ENCODE measurements at regions not wholly inside any gene's neighbourhood (a gene's known extent, or its start where the extent isn't known, plus 50 kb on each side); places are given as distances from the start of the nearest gene placed in this dataset.

GRCh38 chr10:44153918-44154670, 230.8 kb downstream of the CXCL12 start:
- H3K4me3 Mint-ChIP-seq, result no peak overlapping the region
- ChIA-PET CTCF (no interaction called here), POLR2A (no interaction called here)
- Histone ChIP-seq H3K4me1 (ENCODE audit: insufficient read depth, low read length) (no peaks in the 10 kb centered on the region), H3K9me3 (ENCODE audit: control insufficient read depth in 1 of 2, insufficient read depth in 1 of 2, low read length in 2 of 2) (peaks cover 0 to 13% of the 10 kb centered on the region in 2 experiments), H3K36me3 (ENCODE audit: insufficient read depth, low read length) (no peaks in the 10 kb centered on the region), H3K27me3 (ENCODE audit: control insufficient read depth in 1 of 2, insufficient read depth in 2 of 2, low read length in 2 of 2) (peaks cover 0 to 2% of the 10 kb centered on the region in 2 experiments), H3K4me3 (ENCODE audit: low read length) (no peak overlapping the region), H3K27ac (ENCODE audit: low read depth in 1 of 2, low read length in 2 of 2) (no peak overlapping the region)
- ATAC-seq (ENCODE audit: poor library complexity), result no peak
- intact Hi-C loops (cut with DNase I, micrococcal nuclease), result no loop called here
- DNase-seq, result no peak
- H3K27me3 Mint-ChIP-seq, result peaks cover 19% of the 10 kb centered on the region
- peaks cover 11% of the 10 kb centered on the region for H3K9me3 Mint-ChIP-seq
- no peaks in the 10 kb centered on the region for H3K4me1 Mint-ChIP-seq (ENCODE audit: low read depth)
- H3K27ac Mint-ChIP-seq, result no peak overlapping the region
- no peaks in the 10 kb centered on the region for H3K36me3 Mint-ChIP-seq (ENCODE audit: low read depth)
- TF ChIP-seq, protein P1, sequence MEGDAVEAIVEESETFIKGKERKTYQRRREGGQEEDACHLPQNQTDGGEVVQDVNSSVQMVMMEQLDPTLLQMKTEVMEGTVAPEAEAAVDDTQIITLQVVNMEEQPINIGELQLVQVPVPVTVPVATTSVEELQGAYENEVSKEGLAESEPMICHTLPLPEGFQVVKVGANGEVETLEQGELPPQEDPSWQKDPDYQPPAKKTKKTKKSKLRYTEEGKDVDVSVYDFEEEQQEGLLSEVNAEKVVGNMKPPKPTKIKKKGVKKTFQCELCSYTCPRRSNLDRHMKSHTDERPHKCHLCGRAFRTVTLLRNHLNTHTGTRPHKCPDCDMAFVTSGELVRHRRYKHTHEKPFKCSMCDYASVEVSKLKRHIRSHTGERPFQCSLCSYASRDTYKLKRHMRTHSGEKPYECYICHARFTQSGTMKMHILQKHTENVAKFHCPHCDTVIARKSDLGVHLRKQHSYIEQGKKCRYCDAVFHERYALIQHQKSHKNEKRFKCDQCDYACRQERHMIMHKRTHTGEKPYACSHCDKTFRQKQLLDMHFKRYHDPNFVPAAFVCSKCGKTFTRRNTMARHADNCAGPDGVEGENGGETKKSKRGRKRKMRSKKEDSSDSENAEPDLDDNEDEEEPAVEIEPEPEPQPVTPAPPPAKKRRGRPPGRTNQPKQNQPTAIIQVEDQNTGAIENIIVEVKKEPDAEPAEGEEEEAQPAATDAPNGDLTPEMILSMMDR (IDR thresholded peaks at IDR 0.05), result no peak

DNA sequence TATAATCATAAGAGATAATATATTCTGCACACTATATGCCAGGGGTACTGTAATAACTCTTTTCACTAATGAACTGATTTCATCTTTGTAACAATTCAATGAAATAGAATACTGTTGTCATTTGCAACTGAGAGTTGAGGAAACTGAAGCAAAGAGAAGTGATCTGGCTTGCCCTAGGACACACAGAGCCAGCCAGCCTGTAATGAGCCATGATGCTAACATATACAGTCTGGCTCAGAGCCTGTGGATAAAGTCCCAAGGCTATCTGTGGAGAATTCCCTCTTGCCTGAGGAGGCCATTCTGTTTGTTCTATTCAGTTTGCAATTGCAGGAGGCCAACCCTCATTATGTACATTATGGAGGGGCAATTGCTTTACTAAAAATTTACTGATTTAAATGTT, 241.3 kb downstream of the CXCL12 start:
- no peak overlapping the region for H3K27ac ChIP-seq (ENCODE audit: low read depth in 1 of 2, low read length in 2 of 2)
- H3K27me3 Mint-ChIP-seq, result peaks cover 10% of the 10 kb centered on the region
- intact Hi-C loops (cut with DNase I, micrococcal nuclease), result no loop called here
- no peak overlapping the region for H3K4me3 ChIP-seq (ENCODE audit: low read length)
- ATAC-seq (ENCODE audit: poor library complexity) (no peak), DNase-seq (no peak)
- no peaks in the 10 kb centered on the region for H3K36me3 ChIP-seq (ENCODE audit: insufficient read depth, low read length)
- no peaks in the 10 kb centered on the region for H3K36me3 Mint-ChIP-seq (ENCODE audit: low read depth)
- TF ChIP-seq, protein P1 (IDR thresholded peaks at IDR 0.05), result no peak
- H3K4me3 Mint-ChIP-seq, result no peak overlapping the region
- CTCF ChIA-PET, result no interaction called here
- H3K4me1 Mint-ChIP-seq (ENCODE audit: low read depth), result no peaks in the 10 kb centered on the region
- H3K9me3 Mint-ChIP-seq, result no peaks in the 10 kb centered on the region
- H3K9me3 ChIP-seq (ENCODE audit: control insufficient read depth in 1 of 2, insufficient read depth in 1 of 2, low read length in 2 of 2), result peaks cover 0 to 3% of the 10 kb centered on the region in 2 experiments
- no peak overlapping the region for H3K27ac Mint-ChIP-seq
- POLR2A ChIA-PET, result no interaction called here
- H3K4me1 ChIP-seq (ENCODE audit: insufficient read depth, low read length), result no peaks in the 10 kb centered on the region
- no peaks in the 10 kb centered on the region for H3K27me3 ChIP-seq (ENCODE audit: control insufficient read depth in 1 of 2, insufficient read depth in 2 of 2, low read length in 2 of 2)

- Histone ChIP-seq H3K27ac (ENCODE audit: low read depth in 1 of 2, low read length in 2 of 2) (no peak overlapping the region), H3K36me3 (ENCODE audit: insufficient read depth, low read length) (no peaks in the 10 kb centered on the region), H3K27me3 (ENCODE audit: control insufficient read depth in 1 of 2, insufficient read depth in 2 of 2, low read length in 2 of 2) (peaks cover 0 to 4% of the 10 kb centered on the region in 2 experiments), H3K4me3 (ENCODE audit: low read length) (no peak overlapping the region), H3K9me3 (ENCODE audit: control insufficient read depth in 1 of 2, insufficient read depth in 1 of 2, low read length in 2 of 2) (no peaks in the 10 kb centered on the region), H3K4me1 (ENCODE audit: insufficient read depth, low read length) (no peaks in the 10 kb centered on the region)
- Mint-ChIP-seq H3K4me3 (no peak overlapping the region), H3K4me1 (ENCODE audit: low read depth) (no peaks in the 10 kb centered on the region), H3K36me3 (ENCODE audit: low read depth) (no peaks in the 10 kb centered on the region), H3K27me3 (peaks cover 25% of the 10 kb centered on the region), H3K27ac (no peak overlapping the region), H3K9me3 (no peaks in the 10 kb centered on the region)
- TF ChIP-seq, protein P1 (IDR thresholded peaks at IDR 0.05), result no peak
- ATAC-seq (ENCODE audit: poor library complexity) (no peak), DNase-seq (no peak)
- POLR2A ChIA-PET, result no interaction called here
- intact Hi-C loops (cut with DNase I, micrococcal nuclease), result no loop called here
- CTCF ChIA-PET, result interaction anchor here (0.7 kb wide), 1 partner anchor 77 kb away, joined by 3 read pairs; no protein-coding TSS in a partner anchor
Observed at GRCh38 chr10:44132361-44133289, 252.3 kb downstream of the CXCL12 start.

Measured in CD4-positive, alpha-beta T cell (primary cell).